ENCODE measurements at regions not wholly inside any gene's neighbourhood (a gene's known extent, or its start where the extent isn't known, plus 50 kb on each side); places are given as distances from the start of the nearest gene placed in this dataset.

GRCh38 chr9:80797831-80798688 lies 891.3 kb downstream of the TLE1 start:
- TF ChIP-seq ZNF274 (IDR thresholded peaks at IDR 0.05; ENCODE audit: low read depth, low read length), result no peak

GRCh38 chr9:80797101-80797829 lies 892.1 kb downstream of the TLE1 start:
- no peak overlapping the region for H3K4me3 ChIP-seq (ENCODE audit: low read length)
- no peak for TF ChIP-seq ZNF274 (IDR thresholded peaks at IDR 0.05; ENCODE audit: low read depth, low read length)

More at GRCh38 chr9:80797831-80798688, 891.3 kb downstream of the TLE1 start:
- no peak overlapping the region for H3K4me3 ChIP-seq (ENCODE audit: low read length)

GRCh38 chr9:80796632-80797031 lies 892.7 kb downstream of the TLE1 start:
- no peak for TF ChIP-seq ZNF274 (IDR thresholded peaks at IDR 0.05; ENCODE audit: low read depth, low read length)
- no peak overlapping the region for H3K4me3 ChIP-seq (ENCODE audit: low read length)

GRCh38 chr9:80794197-80794596 lies 895.1 kb downstream of the TLE1 start:
- H3K4me3 ChIP-seq (ENCODE audit: low read length), result no peak overlapping the region
- TF ChIP-seq ZNF274 (IDR thresholded peaks at IDR 0.05; ENCODE audit: low read depth, low read length), result no peak

GRCh38 chr9:80793706-80794105 lies 895.6 kb downstream of the TLE1 start:
- no peak for TF ChIP-seq ZNF274 (IDR thresholded peaks at IDR 0.05; ENCODE audit: low read depth, low read length)

GRCh38 chr9:80792726-80793125 lies 896.6 kb downstream of the TLE1 start:
- no peak for TF ChIP-seq ZNF274 (IDR thresholded peaks at IDR 0.05; ENCODE audit: low read depth, low read length)
- H3K4me3 ChIP-seq (ENCODE audit: low read length), result no peak overlapping the region

More at GRCh38 chr9:80793706-80794105, 895.6 kb downstream of the TLE1 start:
- no peak overlapping the region for H3K4me3 ChIP-seq (ENCODE audit: low read length)

- H3K4me3 ChIP-seq (ENCODE audit: low read length), result no peak overlapping the region
- no peak for TF ChIP-seq ZNF274 (IDR thresholded peaks at IDR 0.05; ENCODE audit: low read depth, low read length)
Observed at GRCh38 chr9:80791836-80792235, 897.5 kb downstream of the TLE1 start.

GRCh38 chr9:80790764-80791163 lies 898.6 kb downstream of the TLE1 start:
- no peak for TF ChIP-seq ZNF274 (IDR thresholded peaks at IDR 0.05; ENCODE audit: low read depth, low read length)
- H3K4me3 ChIP-seq (ENCODE audit: low read length), result no peak overlapping the region

- no peak for TF ChIP-seq ZNF274 (IDR thresholded peaks at IDR 0.05; ENCODE audit: low read depth, low read length)
Observed at GRCh38 chr9:80789831-80790230, 899.5 kb downstream of the TLE1 start.

GRCh38 chr9:80787636-80788035 lies 901.7 kb downstream of the TLE1 start:
- no peak overlapping the region for H3K4me3 ChIP-seq (ENCODE audit: low read length)
- TF ChIP-seq ZNF274 (IDR thresholded peaks at IDR 0.05; ENCODE audit: low read depth, low read length), result no peak

More at GRCh38 chr9:80789831-80790230, 899.5 kb downstream of the TLE1 start:
- no peak overlapping the region for H3K4me3 ChIP-seq (ENCODE audit: low read length)

- no peak for TF ChIP-seq ZNF274 (IDR thresholded peaks at IDR 0.05; ENCODE audit: low read depth, low read length)
- H3K4me3 ChIP-seq (ENCODE audit: low read length), result no peak overlapping the region
Observed at GRCh38 chr9:80784647-80785046, 904.7 kb downstream of the TLE1 start.

- no peak for TF ChIP-seq ZNF274 (IDR thresholded peaks at IDR 0.05; ENCODE audit: low read depth, low read length)
Observed at GRCh38 chr9:80775971-80776370, 913.4 kb downstream of the TLE1 start.

GRCh38 chr9:80775530-80775929 lies 913.8 kb downstream of the TLE1 start:
- no peak overlapping the region for H3K4me3 ChIP-seq (ENCODE audit: low read length)
- TF ChIP-seq ZNF274 (IDR thresholded peaks at IDR 0.05; ENCODE audit: low read depth, low read length), result no peak

More at GRCh38 chr9:80775971-80776370, 913.4 kb downstream of the TLE1 start:
- no peak overlapping the region for H3K4me3 ChIP-seq (ENCODE audit: low read length)

GRCh38 chr9:80771555-80772347 lies 917.6 kb downstream of the TLE1 start:
- no peak overlapping the region for H3K4me3 ChIP-seq (ENCODE audit: low read length)
- TF ChIP-seq ZNF274 (IDR thresholded peaks at IDR 0.05; ENCODE audit: low read depth, low read length), result no peak

All from GM08714 (cell line).